Panc1 (cell line): ENCODE measurements at regions not wholly inside any gene's neighbourhood (a gene's known extent, or its start where the extent isn't known, plus 50 kb on each side); places are given as distances from the start of the nearest gene placed in this dataset.
"Not testable (repeated sequence)": the region's sequence is repeated elsewhere in the genome, so short reads cannot be mapped to it uniquely, and the experiment has no call there.

Source experiments
- ATAC-seq: fragments of 200-7000 bp; cut with Tn5 transposase; 2 replicates; pipeline ENCODE4 v1.9.1; 2020; ENCODE audit warnings: mild to moderate bottlenecking, moderate library complexity
- BruUV-seq: library from RNA; stranded (reverse); fragments of 400-500 nt; replicated peaks from 2 replicates; lab custom pipeline; 2021; lab: Mats Ljungman, UMichigan
- CTCF ChIA-PET: fragments of 300-600 bp; sonication (Branson Sonifier 250); formaldehyde crosslinking; loops from one replicate; lab custom pipeline; 2022; ENCODE audit warnings: antibody characterized with exemption; lab: Charles Lee
- POLR2A ChIA-PET: fragments of 300-600 bp; sonication (Branson Sonifier 250); formaldehyde crosslinking; loops from one replicate; lab custom pipeline; 2022; ENCODE audit warnings: antibody characterized with exemption; lab: Charles Lee
- DNase-seq: peaks from one replicate; pipeline ENCODE4 v3.0.0-alpha.2; 2010; ENCODE audit warnings: low read depth, low spot score
- H3K27ac ChIP-seq: 2 replicates; pipeline ENCODE4 v1.5.1; 2011; ENCODE audit warnings: mild to moderate bottlenecking, low read length, inconsistent platforms
- H3K27me3 ChIP-seq: fragments of 200-500 bp; sonication (Bioruptor generic); 2 replicates; pipeline ENCODE4 v1.6.0; 2014; ENCODE audit warnings: low read length, inconsistent platforms; ENCODE audit not compliant: control insufficient read depth, insufficient read depth
- H3K36me3 ChIP-seq: fragments of 200-500 bp; sonication (Bioruptor generic); 2 replicates; pipeline ENCODE4 v1.5.1; 2014; ENCODE audit warnings: inconsistent platforms, mild to moderate bottlenecking, low read length, moderate library complexity; ENCODE audit not compliant: control insufficient read depth, insufficient read depth
- H3K4me1 ChIP-seq: 2 replicates; pipeline ENCODE4 v1.5.1; 2011; ENCODE audit warnings: inconsistent platforms, mild to moderate bottlenecking, low read length, moderate library complexity; ENCODE audit not compliant: control insufficient read depth, insufficient read depth
- H3K4me3 ChIP-seq, 2 experiments: 2 replicates each; pipeline ENCODE4 v1.5.1; 2011 to 2012; ENCODE audit warnings: low read depth in 2 of 2, low read length in 2 of 2, mild to moderate bottlenecking in 2 of 2, inconsistent platforms in 1 of 2, moderate library complexity in 1 of 2
- H3K9me3 ChIP-seq: fragments of 200-500 bp; sonication (Bioruptor generic); 2 replicates; pipeline ENCODE4 v1.5.1; 2014; ENCODE audit warnings: low read depth, mild to moderate bottlenecking, inconsistent platforms, low read length, moderate library complexity; ENCODE audit not compliant: control insufficient read depth, insufficient read depth
- CTCF ChIP-seq: fragments of 450-650 bp; IDR thresholded peaks from 2 replicates; pipeline ENCODE4 v1.5.1; 2017; ENCODE audit warnings: mild to moderate bottlenecking
- POLR2AphosphoS5 ChIP-seq: IDR thresholded peaks from 2 replicates; pipeline ENCODE4 v1.6.1; 2012; ENCODE audit warnings: mild to moderate bottlenecking, low read depth, low read length, moderate library complexity
- REST ChIP-seq, 2 experiments: IDR thresholded peaks; 2 replicates each; pipeline ENCODE4 v1.6.1; 2011 to 2012; ENCODE audit warnings: low read depth in 2 of 2, control low read depth in 1 of 2, low read length in 1 of 2, mild to moderate bottlenecking in 1 of 2, moderate library complexity in 1 of 2; ENCODE audit not compliant: insufficient read depth in 1 of 2
- SIN3A ChIP-seq: IDR thresholded peaks from 2 replicates; pipeline ENCODE4 v1.6.1; 2012; ENCODE audit warnings: low read depth, mild to moderate bottlenecking, low read length, moderate library complexity, borderline replicate concordance; ENCODE audit not compliant: insufficient read depth
- TCF7L2 ChIP-seq: IDR thresholded peaks from 2 replicates; pipeline ENCODE4 v1.6.1; 2011; ENCODE audit warnings: mild to moderate bottlenecking, low read depth, low read length, inconsistent platforms
- in situ Hi-C: cut with HindIII; loops from 2 replicates; pipeline ENCODE4 v1.10.0; 2016; ENCODE audit warnings: low sequenced_read_pairs, low pct_unique_long_range_greater_than_20kb
- intact Hi-C: fragments of 100-400 bp; cut with micrococcal nuclease; formaldehyde crosslinking; loops from one replicate; pipeline ENCODE4 v1.10.0; 2022; ENCODE audit not compliant: unreplicated experiment

- in situ Hi-C loops: loop anchor here (10.0 kb wide), 1 partner anchor 215 kb away; no protein-coding TSS in a partner anchor
- intact Hi-C loops: loop anchor here (5.0 to 10.0 kb wide), 3 partner anchors 77 to 325 kb away; no protein-coding TSS in a partner anchor
Observed at GRCh38 chr2:234879671-234880455, 72.0 kb upstream of the SH3BP4 start.

GRCh38 chr2:234876621-234877020 lies 75.2 kb upstream of the SH3BP4 start:
- POLR2A ChIA-PET, intact Hi-C loops, H3K4me3 ChIP-seq, BruUV-seq, DNase-seq, H3K36me3 ChIP-seq, ATAC-seq, in situ Hi-C loops, H3K9me3 ChIP-seq, H3K27me3 ChIP-seq, CTCF ChIA-PET: not testable (repeated sequence)
- peak overlapping the region; percentile 20; the same call in 1 of the 2 replicates for H3K27ac ChIP-seq
- peaks cover 29% of the 10 kb centered on the region for H3K4me1 ChIP-seq

More at GRCh38 chr2:234879671-234880455, 72.0 kb upstream of the SH3BP4 start:
- no peaks in the 10 kb centered on the region for H3K27me3 ChIP-seq
- ATAC-seq: peak; percentile 74
- ChIA-PET CTCF (interaction anchor here (0.6 to 0.9 kb wide), 2 partner anchors 227 to 249 kb away, joined by 3 to 5 read pairs; no protein-coding TSS in a partner anchor), POLR2A (interaction anchor here (0.6 kb wide), 1 partner anchor 55 kb away, joined by 3 read pairs; no protein-coding TSS in a partner anchor)
- TF ChIP-seq POLR2AphosphoS5 (no peak), TCF7L2 (peak; percentile 87; the same call in 1 of the 2 replicates), SIN3A (no peak), CTCF (no peak), REST (IDR thresholded peaks at IDR 0.05; ENCODE audit: insufficient read depth in 1 of 2, low read depth in 2 of 2, low read length in 1 of 2) (no peak)
- H3K4me1 ChIP-seq: peaks cover 36% of the 10 kb centered on the region
- H3K4me3 ChIP-seq: no peak overlapping the region
- no TSS peak for BruUV-seq
- peak; percentile 55 for DNase-seq
- peak overlapping the region; percentile 93 for H3K27ac ChIP-seq
- H3K9me3 ChIP-seq: no peaks in the 10 kb centered on the region
- no peaks in the 10 kb centered on the region for H3K36me3 ChIP-seq
